RWPE1 (cell line): ENCODE measurements at regions not wholly inside any gene's neighbourhood (a gene's known extent, or its start where the extent isn't known, plus 50 kb on each side); places are given as distances from the start of the nearest gene placed in this dataset.

Source experiments
- CTCF ChIA-PET: fragments of 350-600 bp; sonication (Branson Sonifier 250); formaldehyde crosslinking; extraction: SDS; loops from one replicate; lab custom pipeline; 2021; lab: Yijun Ruan, JAX
- POLR2A ChIA-PET: fragments of 400-600 bp; formaldehyde crosslinking; extraction: SDS; loops from one replicate; lab custom pipeline; 2020; ENCODE audit warnings: antibody characterized with exemption; ENCODE audit not compliant: low non-redundant PET; lab: Yijun Ruan, JAX
- DNase-seq: peaks from one replicate; pipeline ENCODE4 v3.0.0; 2012; ENCODE audit warnings: low spot score
- H3K27ac ChIP-seq: fragments of 450-650 bp; 2 replicates; pipeline ENCODE4 v1.5.1; 2017
- TF ChIP-seq, protein P1 (sequence below): fragments of 450-650 bp; conservative IDR thresholded peaks from 2 replicates; pipeline ENCODE4 v1.5.1; 2017; ENCODE audit warnings: low read depth, mild to moderate bottlenecking

- ChIA-PET POLR2A (no interaction called here), CTCF (no interaction called here)
- H3K27ac ChIP-seq = no peak overlapping the region
- DNase-seq = no peak
- TF ChIP-seq, protein P1, sequence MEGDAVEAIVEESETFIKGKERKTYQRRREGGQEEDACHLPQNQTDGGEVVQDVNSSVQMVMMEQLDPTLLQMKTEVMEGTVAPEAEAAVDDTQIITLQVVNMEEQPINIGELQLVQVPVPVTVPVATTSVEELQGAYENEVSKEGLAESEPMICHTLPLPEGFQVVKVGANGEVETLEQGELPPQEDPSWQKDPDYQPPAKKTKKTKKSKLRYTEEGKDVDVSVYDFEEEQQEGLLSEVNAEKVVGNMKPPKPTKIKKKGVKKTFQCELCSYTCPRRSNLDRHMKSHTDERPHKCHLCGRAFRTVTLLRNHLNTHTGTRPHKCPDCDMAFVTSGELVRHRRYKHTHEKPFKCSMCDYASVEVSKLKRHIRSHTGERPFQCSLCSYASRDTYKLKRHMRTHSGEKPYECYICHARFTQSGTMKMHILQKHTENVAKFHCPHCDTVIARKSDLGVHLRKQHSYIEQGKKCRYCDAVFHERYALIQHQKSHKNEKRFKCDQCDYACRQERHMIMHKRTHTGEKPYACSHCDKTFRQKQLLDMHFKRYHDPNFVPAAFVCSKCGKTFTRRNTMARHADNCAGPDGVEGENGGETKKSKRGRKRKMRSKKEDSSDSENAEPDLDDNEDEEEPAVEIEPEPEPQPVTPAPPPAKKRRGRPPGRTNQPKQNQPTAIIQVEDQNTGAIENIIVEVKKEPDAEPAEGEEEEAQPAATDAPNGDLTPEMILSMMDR = no peak
Observed at GRCh38 chr13:85254641-85255040, 544.6 kb downstream of the SLITRK6 start.

GRCh38 chr13:85249151-85249550 is 550.1 kb downstream of the SLITRK6 start:
- CTCF ChIA-PET = no interaction called here

DNA sequence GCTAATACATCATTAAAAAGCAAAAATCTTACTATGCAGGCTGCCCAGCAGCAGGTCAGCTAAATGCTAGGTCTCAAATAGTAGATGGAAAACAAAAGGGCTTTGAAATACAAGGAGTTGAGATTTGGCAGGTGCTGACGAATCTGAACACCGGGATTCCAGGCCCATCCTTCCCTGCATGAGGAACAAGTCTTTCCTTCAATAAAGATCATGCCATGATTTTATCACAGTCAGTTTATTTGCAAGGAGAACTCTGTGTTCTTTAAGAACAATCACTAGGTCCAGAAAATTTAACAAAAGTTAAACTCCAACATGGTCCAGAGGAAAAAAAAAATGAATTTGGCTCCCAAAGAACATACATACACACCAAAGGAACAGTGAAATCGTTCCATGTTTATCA is 551.4 kb downstream of the SLITRK6 start:
- H3K27ac ChIP-seq = no peak overlapping the region
- TF ChIP-seq, protein P1 = no peak
- ChIA-PET CTCF (interaction anchor here (0.5 to 0.8 kb wide), 2 partner anchors 14 to 42 kb away, joined by 3 to 4 read pairs; no protein-coding TSS in a partner anchor), POLR2A (no interaction called here)
- no peak for DNase-seq

More at GRCh38 chr13:85249151-85249550, 550.1 kb downstream of the SLITRK6 start:
- POLR2A ChIA-PET = no interaction called here
- no peak for DNase-seq
- H3K27ac ChIP-seq = no peak overlapping the region
- TF ChIP-seq, protein P1 = no peak

DNA sequence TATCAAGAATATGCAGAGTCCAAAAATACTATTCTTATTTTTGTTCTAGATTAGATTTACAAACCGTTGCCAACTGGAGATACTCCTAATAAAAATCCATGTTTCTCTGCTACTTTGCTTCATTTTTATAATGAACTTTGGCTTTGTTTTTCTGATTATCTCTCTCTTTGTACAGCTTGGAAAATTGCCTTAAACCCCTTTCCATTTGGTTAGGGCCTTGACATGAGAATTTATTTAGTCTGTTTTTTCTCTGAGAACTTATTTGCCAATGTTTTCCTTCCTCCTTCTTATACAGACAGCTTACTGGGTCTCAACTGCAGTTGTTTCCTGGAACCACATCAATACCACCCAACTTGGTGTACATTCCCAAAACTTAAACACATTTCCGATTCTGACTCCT is 555.4 kb downstream of the SLITRK6 start:
- ChIA-PET CTCF (no interaction called here), POLR2A (no interaction called here)
- TF ChIP-seq, protein P1 = no peak
- no peak for DNase-seq
- no peak overlapping the region for H3K27ac ChIP-seq

GRCh38 chr13:85241060-85241459 is 558.2 kb downstream of the SLITRK6 start:
- POLR2A ChIA-PET = no interaction called here
- TF ChIP-seq, protein P1 = no peak
- no peak overlapping the region for H3K27ac ChIP-seq
- CTCF ChIA-PET = no interaction called here
- peak; percentile 53 for DNase-seq

DNA sequence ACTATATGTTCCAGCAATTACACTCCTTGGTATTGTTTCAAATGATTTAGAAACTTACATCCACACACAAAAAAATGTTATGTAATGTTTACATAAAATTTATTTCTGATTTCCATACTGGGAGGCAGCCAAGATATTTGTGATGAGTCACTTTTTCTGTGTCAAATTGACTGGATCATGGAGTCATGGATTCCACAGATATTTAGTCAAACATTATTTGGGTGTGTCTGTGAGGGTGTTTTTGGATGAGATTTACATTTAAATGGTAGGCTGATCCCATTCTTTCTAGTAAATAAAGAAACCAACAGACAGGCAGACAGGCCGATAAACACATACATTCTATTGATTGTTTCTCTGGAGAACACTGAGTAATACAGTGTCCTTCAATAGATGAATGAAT is 562.8 kb downstream of the SLITRK6 start:
- peak; percentile 58 for DNase-seq
- ChIA-PET POLR2A (no interaction called here), CTCF (no interaction called here)
- no peak overlapping the region for H3K27ac ChIP-seq
- TF ChIP-seq, protein P1 = no peak
